SU-DHL-6 (cell line): ENCODE measurements at regions not wholly inside any gene's neighbourhood (a gene's known extent, or its start where the extent isn't known, plus 50 kb on each side); places are given as distances from the start of the nearest gene placed in this dataset.

ENCODE experiments used
- H2AFZ ChIP-seq: fragments of 200-600 bp; sonication (generic); 2 replicates; pipeline ENCODE4 v1.6.1; 2014; ENCODE audit warnings: low read depth, mild to moderate bottlenecking, moderate library complexity, mixed read lengths, antibody characterized with exemption, low read length; ENCODE audit not compliant: severe bottlenecking
- H3F3A ChIP-seq: fragments of 200-600 bp; shearing (Covaris generic); 2 replicates; pipeline ENCODE4 v1.6.0; 2016; ENCODE audit warnings: antibody characterized with exemption, mild to moderate bottlenecking; ENCODE audit not compliant: insufficient read depth
- H3K27ac ChIP-seq: fragments of 200-600 bp; sonication (generic); 2 replicates; pipeline ENCODE4 v1.5.1; 2016; ENCODE audit warnings: low read depth, mild to moderate bottlenecking, low read length, moderate library complexity, mixed read lengths
- H3K27me3 ChIP-seq: fragments of 200-600 bp; sonication (generic), shearing (Covaris generic); 2 replicates; pipeline ENCODE4 v1.6.0; 2014; ENCODE audit warnings: mild to moderate bottlenecking, low read length
- H3K36me3 ChIP-seq: fragments of 200-600 bp; sonication (generic); 2 replicates; pipeline ENCODE4 v1.6.1; 2014; ENCODE audit warnings: mild to moderate bottlenecking, low read length, mixed read lengths
- H3K4me2 ChIP-seq: fragments of 300-600, 200-600 bp; shearing (Covaris generic), sonication (generic); 2 replicates; pipeline ENCODE4 v1.6.0; 2014; ENCODE audit warnings: low read length, low read depth, mild to moderate bottlenecking; ENCODE audit not compliant: poor library complexity, severe bottlenecking
- H3K4me3 ChIP-seq: fragments of 200-600 bp; sonication (generic); 2 replicates; pipeline ENCODE4 v1.5.1; 2014; ENCODE audit warnings: antibody characterized with exemption, low read length, mild to moderate bottlenecking, mixed read lengths; ENCODE audit not compliant: insufficient read depth, poor library complexity, severe bottlenecking
- H3K79me2 ChIP-seq: fragments of 200-600 bp; sonication (generic); 2 replicates; pipeline ENCODE4 v1.6.1; 2014; ENCODE audit warnings: mild to moderate bottlenecking, low read length, moderate library complexity; ENCODE audit not compliant: insufficient read depth
- H3K9ac ChIP-seq: fragments of 200-600 bp; sonication (generic); 2 replicates; pipeline ENCODE4 v1.7.0; 2014; ENCODE audit warnings: mild to moderate bottlenecking, low read length
- H3K9me2 ChIP-seq: fragments of 200-600 bp; sonication (generic); replicated peaks from 2 replicates; pipeline ENCODE4 v1.6.1; 2014; ENCODE audit warnings: low read length; ENCODE audit not compliant: insufficient read depth
- H3K9me3 ChIP-seq: fragments of 200-600 bp; sonication (generic); 2 replicates; pipeline ENCODE4 v1.6.1; 2014; ENCODE audit warnings: low read length, mixed read lengths; ENCODE audit not compliant: insufficient read depth
- H4K20me1 ChIP-seq: fragments of 200-600 bp; sonication (generic); 2 replicates; pipeline ENCODE4 v1.6.1; 2014; ENCODE audit warnings: low read depth, mild to moderate bottlenecking, antibody characterized with exemption, low read length, moderate library complexity, mixed read lengths
- CTCF ChIP-seq: fragments of 200-600 bp; sonication (generic); IDR thresholded peaks from one replicate; pipeline ENCODE4 v1.5.1; 2017; ENCODE audit warnings: antibody characterized with exemption, mild to moderate bottlenecking, low read length, moderate library complexity; ENCODE audit not compliant: insufficient read depth, poor library complexity, severe bottlenecking
- EZH2phosphoT487 ChIP-seq: fragments of 200-600 bp; sonication (generic), shearing (Covaris generic); conservative IDR thresholded peaks from 2 replicates; pipeline ENCODE4 v1.6.1; 2018; ENCODE audit warnings: mild to moderate bottlenecking, antibody characterized with exemption, low read length, moderate library complexity, mixed read lengths

GRCh38 chr21:34271189-34271851, 92.5 kb upstream of the KCNE2 start:
- Histone ChIP-seq H4K20me1 (no peaks in the 10 kb centered on the region), H3K4me2 (no peak overlapping the region), H3K79me2 (no peaks in the 10 kb centered on the region), H2AFZ (no peak overlapping the region), H3K4me3 (no peak overlapping the region), H3K36me3 (no peaks in the 10 kb centered on the region), H3K9me2 (no peaks in the 10 kb centered on the region), H3K27ac (no peak overlapping the region), H3K27me3 (no peaks in the 10 kb centered on the region), H3F3A (no peaks in the 10 kb centered on the region), H3K9ac (no peak overlapping the region), H3K9me3 (no peaks in the 10 kb centered on the region)
- no peak for TF ChIP-seq EZH2phosphoT487
- TF ChIP-seq CTCF = no peak

- Histone ChIP-seq H2AFZ (no peak overlapping the region), H3F3A (no peaks in the 10 kb centered on the region), H3K9me3 (no peaks in the 10 kb centered on the region), H3K27ac (no peak overlapping the region), H3K4me2 (no peak overlapping the region), H3K36me3 (no peaks in the 10 kb centered on the region), H3K4me3 (no peak overlapping the region), H3K79me2 (no peaks in the 10 kb centered on the region), H3K27me3 (no peaks in the 10 kb centered on the region), H4K20me1 (no peaks in the 10 kb centered on the region), H3K9me2 (no peaks in the 10 kb centered on the region), H3K9ac (no peak overlapping the region)
- TF ChIP-seq EZH2phosphoT487 = no peak
- no peak for TF ChIP-seq CTCF
Measured at GRCh38 chr21:34272321-34272720, 91.5 kb upstream of the KCNE2 start.

GRCh38 chr21:34274001-34274400, 89.8 kb upstream of the KCNE2 start:
- Histone ChIP-seq H3K27ac (no peak overlapping the region), H3K4me2 (no peak overlapping the region), H3K27me3 (no peaks in the 10 kb centered on the region), H3F3A (no peaks in the 10 kb centered on the region), H2AFZ (no peak overlapping the region), H3K9ac (no peak overlapping the region), H3K9me3 (no peaks in the 10 kb centered on the region), H3K79me2 (no peaks in the 10 kb centered on the region), H3K9me2 (no peaks in the 10 kb centered on the region), H4K20me1 (no peaks in the 10 kb centered on the region), H3K36me3 (no peaks in the 10 kb centered on the region), H3K4me3 (no peak overlapping the region)
- TF ChIP-seq CTCF (no peak), EZH2phosphoT487 (no peak)
